Liver (tissue), 3 donors: ENCODE measurements at regions not wholly inside any gene's neighbourhood (a gene's known extent, or its start where the extent isn't known, plus 50 kb on each side); places are given as distances from the start of the nearest gene placed in this dataset.

ENCODE experiments used
- ATF3 ChIP-seq: IDR thresholded peaks from 2 replicates; pipeline ENCODE4 v1.6.1; 2016; ENCODE audit warnings: antibody characterized with exemption
- CTCF ChIP-seq: fragments of 150-350 bp; IDR thresholded peaks from 2 replicates; pipeline ENCODE4 v1.5.1; 2017; ENCODE audit warnings: improper control_type of control experiment, low read depth, low read length; ENCODE audit not compliant: missing input control
- GABPA ChIP-seq, 2 donors: IDR thresholded peaks in 1 of 2; conservative IDR thresholded peaks in 1 of 2; 2 replicates each; pipeline ENCODE4 v1.6.1; 2016; ENCODE audit warnings: antibody characterized with exemption in 2 of 2, mild to moderate bottlenecking in 1 of 2, moderate library complexity in 1 of 2
- HNF4A ChIP-seq, 2 donors: conservative IDR thresholded peaks; 2 replicates each; pipeline ENCODE4 v1.6.1; 2016; ENCODE audit warnings: antibody characterized with exemption in 2 of 2, mild to moderate bottlenecking in 2 of 2
- RAD21 ChIP-seq, 2 donors: IDR thresholded peaks; 2 replicates each; pipeline ENCODE4 v1.6.1; 2016; ENCODE audit warnings: antibody characterized with exemption in 2 of 2, mild to moderate bottlenecking in 2 of 2
- REST ChIP-seq: IDR thresholded peaks from 2 replicates; pipeline ENCODE4 v1.6.1; 2016; ENCODE audit warnings: antibody characterized with exemption, mild to moderate bottlenecking
- SP1 ChIP-seq: IDR thresholded peaks from 2 replicates; pipeline ENCODE4 v1.6.1; 2018; ENCODE audit warnings: antibody characterized with exemption, mild to moderate bottlenecking
- YY1 ChIP-seq: IDR thresholded peaks from 2 replicates; pipeline ENCODE4 v1.6.1; 2016; ENCODE audit warnings: antibody characterized with exemption, mild to moderate bottlenecking
- donor health status: healthy.
- donor health status: healthy.

GRCh38 chr15:38618242-38618955 lies 53.8 kb upstream of the RASGRP1 start:
- no peak for TF ChIP-seq CTCF
- TF ChIP-seq GABPA (IDR thresholded peaks at IDR 0.05 in 1 of 2, conservative IDR thresholded peaks at IDR 0.05 in 1 of 2): no peak
- no peak for TF ChIP-seq RAD21 (IDR thresholded peaks at IDR 0.05)
- no peak for TF ChIP-seq YY1
- TF ChIP-seq SP1: no peak
- TF ChIP-seq ATF3: no peak
- TF ChIP-seq REST: no peak
- no peak for TF ChIP-seq HNF4A (conservative IDR thresholded peaks at IDR 0.05)
